HG03175 (cell line): ENCODE measurements at regions not wholly inside any gene's neighbourhood (a gene's known extent, or its start where the extent isn't known, plus 50 kb on each side); places are given as distances from the start of the nearest gene placed in this dataset.
"Not testable (repeated sequence)": the region's sequence is repeated elsewhere in the genome, so short reads cannot be mapped to it uniquely, and the experiment has no call there.

Source experiments
- ATAC-seq: cut with Tn5 transposase; IDR thresholded peaks from one replicate; pipeline ENCODE4 v1.9.1; 2021; ENCODE audit warnings: mild to moderate bottlenecking, moderate library complexity; ENCODE audit not compliant: unreplicated experiment

GRCh38 chr9:84501587-84501986 lies 161.0 kb upstream of the SLC28A3 start:
- ATAC-seq, result no peak

GRCh38 chr9:84502066-84502465 lies 161.5 kb upstream of the SLC28A3 start:
- no peak for ATAC-seq

GRCh38 chr9:84504360-84504759 lies 163.8 kb upstream of the SLC28A3 start:
- no peak for ATAC-seq

- no peak for ATAC-seq
Measured at GRCh38 chr9:84511651-84512050, 157.9 kb upstream of the NTRK2 start.

GRCh38 chr9:84512493-84512892 lies 157.0 kb upstream of the NTRK2 start:
- ATAC-seq, result no peak

- no peak for ATAC-seq
Measured at GRCh38 chr9:84513473-84513872, 156.1 kb upstream of the NTRK2 start.

GRCh38 chr9:84513979-84514378 lies 155.6 kb upstream of the NTRK2 start:
- ATAC-seq, result no peak

- ATAC-seq, result no peak
Measured at GRCh38 chr9:84514421-84514820, 155.1 kb upstream of the NTRK2 start.

- no peak for ATAC-seq
Measured at GRCh38 chr9:84517026-84517425, 152.5 kb upstream of the NTRK2 start.

GRCh38 chr9:84519413-84519812 lies 150.1 kb upstream of the NTRK2 start:
- no peak for ATAC-seq

- ATAC-seq, result no peak
Measured at GRCh38 chr9:84521208-84521607, 148.3 kb upstream of the NTRK2 start.

GRCh38 chr9:84526211-84526610 lies 143.3 kb upstream of the NTRK2 start:
- not testable (repeated sequence) for ATAC-seq

- ATAC-seq, result not testable (repeated sequence)
Measured at GRCh38 chr9:84527060-84527720, 142.3 kb upstream of the NTRK2 start.

GRCh38 chr9:84535973-84536372 lies 133.6 kb upstream of the NTRK2 start:
- ATAC-seq, result not testable (repeated sequence)

GRCh38 chr9:84538879-84539278 lies 130.7 kb upstream of the NTRK2 start:
- ATAC-seq, result no peak

- no peak for ATAC-seq
Measured at GRCh38 chr9:84542554-84542953, 127.0 kb upstream of the NTRK2 start.

GRCh38 chr9:84554069-84554664 lies 115.4 kb upstream of the NTRK2 start:
- ATAC-seq, result no peak

- ATAC-seq, result no peak
Measured at GRCh38 chr9:84556556-84556955, 113.0 kb upstream of the NTRK2 start.

GRCh38 chr9:84557751-84558150 lies 111.8 kb upstream of the NTRK2 start:
- ATAC-seq, result no peak

GRCh38 chr9:84563691-84564090 lies 105.8 kb upstream of the NTRK2 start:
- ATAC-seq, result no peak

GRCh38 chr9:84567805-84568204 lies 101.7 kb upstream of the NTRK2 start:
- ATAC-seq, result no peak

- ATAC-seq, result no peak
Measured at GRCh38 chr9:84570482-84571154, 98.9 kb upstream of the NTRK2 start.
